ENCODE measurements at regions not wholly inside any gene's neighbourhood (a gene's known extent, or its start where the extent isn't known, plus 50 kb on each side); places are given as distances from the start of the nearest gene placed in this dataset.

DNA sequence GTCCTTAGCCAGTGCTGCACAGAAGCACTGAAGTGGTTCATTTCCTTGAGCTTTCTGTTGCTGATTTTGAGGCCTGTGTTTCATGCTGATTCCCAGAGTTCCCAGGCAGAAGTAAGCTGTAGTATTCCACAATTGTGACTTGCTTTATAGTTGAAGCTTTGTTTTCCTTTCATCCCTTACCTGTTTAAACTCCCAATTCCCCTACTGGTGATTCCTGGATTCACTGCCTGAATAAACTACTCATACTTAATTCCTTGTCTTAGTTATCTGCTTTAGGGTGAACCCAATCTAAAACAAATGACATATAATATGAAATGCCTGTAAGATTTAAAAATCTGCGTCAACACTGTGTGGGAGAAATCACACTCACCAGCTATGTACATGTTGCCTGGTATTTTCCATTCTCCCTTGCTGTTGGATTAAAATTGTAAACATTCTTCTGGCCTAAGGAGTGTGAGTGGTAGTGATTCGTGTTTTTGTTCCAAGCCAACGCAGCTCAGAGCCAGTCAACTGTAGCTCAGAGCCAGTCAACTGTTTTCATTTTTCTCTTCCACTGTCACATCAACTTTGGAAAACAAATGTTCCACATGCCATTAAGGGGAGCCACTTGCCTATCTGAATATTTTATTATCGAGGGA, 879.4 kb downstream of the MRPL39 start (continued):
- TF ChIP-seq, protein P1, sequence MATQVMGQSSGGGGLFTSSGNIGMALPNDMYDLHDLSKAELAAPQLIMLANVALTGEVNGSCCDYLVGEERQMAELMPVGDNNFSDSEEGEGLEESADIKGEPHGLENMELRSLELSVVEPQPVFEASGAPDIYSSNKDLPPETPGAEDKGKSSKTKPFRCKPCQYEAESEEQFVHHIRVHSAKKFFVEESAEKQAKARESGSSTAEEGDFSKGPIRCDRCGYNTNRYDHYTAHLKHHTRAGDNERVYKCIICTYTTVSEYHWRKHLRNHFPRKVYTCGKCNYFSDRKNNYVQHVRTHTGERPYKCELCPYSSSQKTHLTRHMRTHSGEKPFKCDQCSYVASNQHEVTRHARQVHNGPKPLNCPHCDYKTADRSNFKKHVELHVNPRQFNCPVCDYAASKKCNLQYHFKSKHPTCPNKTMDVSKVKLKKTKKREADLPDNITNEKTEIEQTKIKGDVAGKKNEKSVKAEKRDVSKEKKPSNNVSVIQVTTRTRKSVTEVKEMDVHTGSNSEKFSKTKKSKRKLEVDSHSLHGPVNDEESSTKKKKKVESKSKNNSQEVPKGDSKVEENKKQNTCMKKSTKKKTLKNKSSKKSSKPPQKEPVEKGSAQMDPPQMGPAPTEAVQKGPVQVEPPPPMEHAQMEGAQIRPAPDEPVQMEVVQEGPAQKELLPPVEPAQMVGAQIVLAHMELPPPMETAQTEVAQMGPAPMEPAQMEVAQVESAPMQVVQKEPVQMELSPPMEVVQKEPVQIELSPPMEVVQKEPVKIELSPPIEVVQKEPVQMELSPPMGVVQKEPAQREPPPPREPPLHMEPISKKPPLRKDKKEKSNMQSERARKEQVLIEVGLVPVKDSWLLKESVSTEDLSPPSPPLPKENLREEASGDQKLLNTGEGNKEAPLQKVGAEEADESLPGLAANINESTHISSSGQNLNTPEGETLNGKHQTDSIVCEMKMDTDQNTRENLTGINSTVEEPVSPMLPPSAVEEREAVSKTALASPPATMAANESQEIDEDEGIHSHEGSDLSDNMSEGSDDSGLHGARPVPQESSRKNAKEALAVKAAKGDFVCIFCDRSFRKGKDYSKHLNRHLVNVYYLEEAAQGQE (IDR thresholded peaks at IDR 0.05; ENCODE audit: borderline replicate concordance) = no peak
- TF ChIP-seq POLR2AphosphoS5 (IDR thresholded peaks at IDR 0.05) (no peak), SMC3 (conservative IDR thresholded peaks at IDR 0.05; ENCODE audit: poor library complexity) (no peak), TAF1 (IDR thresholded peaks at IDR 0.05; ENCODE audit: low read depth) (no peak)

- Histone ChIP-seq H4K20me1 (ENCODE audit: insufficient read depth) (no peaks in the 10 kb centered on the region), H3K9me2 (ENCODE audit: insufficient read depth, low read length) (no peaks in the 10 kb centered on the region), H3K36me3 (ENCODE audit: insufficient read depth, low read length) (no peaks in the 10 kb centered on the region), H3K4me2 (ENCODE audit: low read length) (no peak overlapping the region), H3K27me3 (ENCODE audit: insufficient read depth, low read depth, low read length) (no peaks in the 10 kb centered on the region), H3K9ac (ENCODE audit: low read length) (no peak overlapping the region), H2AFZ (ENCODE audit: low read depth, low read length) (no peak overlapping the region), H3K79me2 (replicated peaks; ENCODE audit: insufficient read depth, low read length) (no peaks in the 10 kb centered on the region), H3F3A (ENCODE audit: insufficient read depth, low read length, poor library complexity, severe bottlenecking) (no peaks in the 10 kb centered on the region), H3K9me3 (ENCODE audit: low read length) (no peaks in the 10 kb centered on the region), H3K27ac (ENCODE audit: low read length) (no peak overlapping the region), H3K4me3 (ENCODE audit: low read length) (no peak overlapping the region)
- TF ChIP-seq, protein P1 (IDR thresholded peaks at IDR 0.05; ENCODE audit: borderline replicate concordance) = no peak
- TF ChIP-seq EP300 (conservative IDR thresholded peaks at IDR 0.05; ENCODE audit: poor library complexity, severe bottlenecking) (no peak), EZH2 (IDR thresholded peaks at IDR 0.05; ENCODE audit: borderline replicate concordance, insufficient read depth, low read length, poor library complexity, severe bottlenecking) (no peak), TAF1 (IDR thresholded peaks at IDR 0.05; ENCODE audit: low read depth) (no peak), MXI1 (conservative IDR thresholded peaks at IDR 0.05; ENCODE audit: poor library complexity, severe bottlenecking) (no peak), CTCF (IDR thresholded peaks at IDR 0.05; ENCODE audit: poor library complexity, severe bottlenecking) (no peak), POLR2AphosphoS5 (IDR thresholded peaks at IDR 0.05) (no peak)
These were observed 890.9 kb downstream of the MRPL39 start for GRCh38 chr21:24716281-24716918.

Data from neural cell (in vitro differentiated cells).